Endothelial cell (in vitro differentiated cells): ENCODE measurements at regions not wholly inside any gene's neighbourhood (a gene's known extent, or its start where the extent isn't known, plus 50 kb on each side); places are given as distances from the start of the nearest gene placed in this dataset.

Source experiments
- DNase-seq: peaks from one replicate; pipeline ENCODE4 v3.0.0; 2021; ENCODE audit warnings: low spot score
- H3K27ac Mint-ChIP-seq: one replicate; pipeline ENCODE4 v1.8.0; 2021; ENCODE audit warnings: mixed read lengths, inconsistent platforms; ENCODE audit not compliant: unreplicated experiment
- H3K27me3 Mint-ChIP-seq: one replicate; pipeline ENCODE4 v1.8.0; 2021; ENCODE audit warnings: mild to moderate bottlenecking, moderate library complexity, mixed read lengths, inconsistent platforms; ENCODE audit not compliant: unreplicated experiment
- H3K36me3 Mint-ChIP-seq: one replicate; pipeline ENCODE4 v1.8.0; 2021; ENCODE audit warnings: mild to moderate bottlenecking, low read depth, mixed read lengths, inconsistent platforms; ENCODE audit not compliant: unreplicated experiment
- H3K4me1 Mint-ChIP-seq: one replicate; pipeline ENCODE4 v1.8.0; 2021; ENCODE audit warnings: mild to moderate bottlenecking, mixed read lengths, inconsistent platforms; ENCODE audit not compliant: unreplicated experiment
- H3K4me3 Mint-ChIP-seq: one replicate; pipeline ENCODE4 v1.8.0; 2021; ENCODE audit warnings: mild to moderate bottlenecking, mixed read lengths, inconsistent platforms; ENCODE audit not compliant: unreplicated experiment
- H3K9me3 Mint-ChIP-seq: one replicate; pipeline ENCODE4 v1.8.0; 2021; ENCODE audit warnings: mixed read lengths, inconsistent platforms; ENCODE audit not compliant: unreplicated experiment
- TF ChIP-seq, protein P1 (sequence below): fragments of 200-600 bp; sonication (generic); IDR thresholded peaks from one replicate; pipeline ENCODE4 v1.5.0; 2021; ENCODE audit warnings: antibody characterized with exemption; ENCODE audit not compliant: unreplicated experiment

DNA sequence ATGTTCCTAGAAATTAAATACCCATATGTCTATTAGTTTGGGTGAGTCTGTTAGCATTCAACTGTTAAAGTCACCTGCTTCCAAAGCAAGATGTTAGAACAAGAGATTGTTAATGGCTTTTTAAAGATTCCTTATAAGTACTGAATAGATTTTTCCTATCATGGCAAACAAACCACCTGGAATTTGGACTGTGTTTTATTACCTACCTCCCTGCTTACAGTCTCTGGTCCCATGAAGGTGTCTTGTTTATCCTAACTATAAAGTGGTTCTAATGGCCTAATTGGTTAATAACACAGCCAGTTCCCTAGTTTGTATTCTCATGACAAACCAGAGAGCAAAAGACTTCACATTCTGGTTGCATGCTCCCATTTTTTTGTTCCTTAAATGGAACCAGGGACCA is 149.5 kb downstream of the PPP1R2C start:
- no peaks in the 10 kb centered on the region for H3K36me3 Mint-ChIP-seq
- no peak overlapping the region for H3K4me3 Mint-ChIP-seq
- TF ChIP-seq, protein P1, sequence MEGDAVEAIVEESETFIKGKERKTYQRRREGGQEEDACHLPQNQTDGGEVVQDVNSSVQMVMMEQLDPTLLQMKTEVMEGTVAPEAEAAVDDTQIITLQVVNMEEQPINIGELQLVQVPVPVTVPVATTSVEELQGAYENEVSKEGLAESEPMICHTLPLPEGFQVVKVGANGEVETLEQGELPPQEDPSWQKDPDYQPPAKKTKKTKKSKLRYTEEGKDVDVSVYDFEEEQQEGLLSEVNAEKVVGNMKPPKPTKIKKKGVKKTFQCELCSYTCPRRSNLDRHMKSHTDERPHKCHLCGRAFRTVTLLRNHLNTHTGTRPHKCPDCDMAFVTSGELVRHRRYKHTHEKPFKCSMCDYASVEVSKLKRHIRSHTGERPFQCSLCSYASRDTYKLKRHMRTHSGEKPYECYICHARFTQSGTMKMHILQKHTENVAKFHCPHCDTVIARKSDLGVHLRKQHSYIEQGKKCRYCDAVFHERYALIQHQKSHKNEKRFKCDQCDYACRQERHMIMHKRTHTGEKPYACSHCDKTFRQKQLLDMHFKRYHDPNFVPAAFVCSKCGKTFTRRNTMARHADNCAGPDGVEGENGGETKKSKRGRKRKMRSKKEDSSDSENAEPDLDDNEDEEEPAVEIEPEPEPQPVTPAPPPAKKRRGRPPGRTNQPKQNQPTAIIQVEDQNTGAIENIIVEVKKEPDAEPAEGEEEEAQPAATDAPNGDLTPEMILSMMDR, result no peak
- H3K27ac Mint-ChIP-seq, result no peak overlapping the region
- no peaks in the 10 kb centered on the region for H3K27me3 Mint-ChIP-seq
- H3K4me1 Mint-ChIP-seq, result no peaks in the 10 kb centered on the region
- H3K9me3 Mint-ChIP-seq, result no peaks in the 10 kb centered on the region
- no peak for DNase-seq

DNA sequence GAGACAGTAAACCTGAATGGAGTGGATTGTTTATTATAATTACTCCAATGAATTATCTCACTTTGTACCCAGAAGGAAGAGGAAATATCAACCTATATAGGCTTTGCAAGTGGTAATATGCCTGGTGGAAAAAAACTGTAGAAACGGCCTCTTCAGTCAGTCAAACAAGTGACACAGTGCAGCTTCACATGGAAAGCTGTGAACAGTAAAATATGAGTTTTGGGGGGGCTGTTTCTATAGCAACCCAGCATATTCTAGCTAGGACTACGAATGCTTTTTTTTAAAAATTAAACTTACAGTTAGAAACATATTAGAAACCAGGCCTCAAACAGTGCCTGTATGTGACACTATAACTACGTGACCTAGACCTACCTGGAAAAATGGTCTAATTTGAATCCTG is 150.1 kb downstream of the PPP1R2C start:
- H3K9me3 Mint-ChIP-seq, result no peaks in the 10 kb centered on the region
- no peak overlapping the region for H3K27ac Mint-ChIP-seq
- DNase-seq, result no peak
- no peaks in the 10 kb centered on the region for H3K27me3 Mint-ChIP-seq
- TF ChIP-seq, protein P1, result no peak
- H3K4me1 Mint-ChIP-seq, result no peaks in the 10 kb centered on the region
- H3K36me3 Mint-ChIP-seq, result no peaks in the 10 kb centered on the region
- H3K4me3 Mint-ChIP-seq, result no peak overlapping the region

DNA sequence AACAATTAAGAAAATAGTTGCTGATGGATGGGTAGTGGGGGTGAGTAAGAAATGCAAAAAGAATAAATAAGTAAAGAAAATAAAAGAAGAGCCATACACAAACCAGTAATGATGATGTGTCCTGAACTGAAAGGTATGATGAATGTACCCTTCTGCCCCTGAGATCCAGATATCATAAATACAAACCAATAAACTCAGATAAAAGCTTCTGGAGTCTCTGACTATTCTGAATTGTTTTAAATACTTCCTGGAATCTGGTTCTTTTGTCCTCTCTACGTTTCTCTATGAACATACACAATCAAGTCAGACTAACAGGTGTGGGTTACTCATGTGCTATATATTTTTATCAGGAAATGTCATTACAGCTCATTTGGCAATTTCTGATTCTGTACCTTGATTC is 153.4 kb downstream of the PPP1R2C start:
- DNase-seq, result no peak
- no peaks in the 10 kb centered on the region for H3K27me3 Mint-ChIP-seq
- H3K27ac Mint-ChIP-seq, result no peak overlapping the region
- no peaks in the 10 kb centered on the region for H3K4me1 Mint-ChIP-seq
- no peaks in the 10 kb centered on the region for H3K36me3 Mint-ChIP-seq
- no peaks in the 10 kb centered on the region for H3K9me3 Mint-ChIP-seq
- no peak overlapping the region for H3K4me3 Mint-ChIP-seq
- TF ChIP-seq, protein P1, result no peak

DNA sequence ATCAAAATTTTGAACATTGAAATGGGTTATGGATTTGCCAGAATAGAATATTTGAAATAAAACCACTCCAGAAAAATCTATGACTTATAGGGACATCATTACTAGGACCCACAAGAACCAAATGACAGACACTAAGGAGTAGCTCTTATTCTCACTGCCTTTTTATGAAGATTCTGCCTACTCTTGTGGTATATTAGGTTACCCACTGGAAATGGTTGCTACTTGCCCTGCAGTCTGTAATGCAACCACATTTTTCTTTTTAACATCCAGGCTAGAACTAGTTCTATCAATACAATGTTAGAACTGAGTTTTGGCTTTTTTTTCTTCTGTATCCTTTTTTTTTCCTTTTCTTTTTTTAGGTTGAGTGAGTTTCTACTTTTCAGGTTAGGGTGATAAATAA is 158.9 kb downstream of the PPP1R2C start:
- no peaks in the 10 kb centered on the region for H3K9me3 Mint-ChIP-seq
- TF ChIP-seq, protein P1, result no peak
- no peaks in the 10 kb centered on the region for H3K4me1 Mint-ChIP-seq
- no peak overlapping the region for H3K4me3 Mint-ChIP-seq
- no peak for DNase-seq
- no peaks in the 10 kb centered on the region for H3K27me3 Mint-ChIP-seq
- H3K36me3 Mint-ChIP-seq, result no peaks in the 10 kb centered on the region
- H3K27ac Mint-ChIP-seq, result no peak overlapping the region

DNA sequence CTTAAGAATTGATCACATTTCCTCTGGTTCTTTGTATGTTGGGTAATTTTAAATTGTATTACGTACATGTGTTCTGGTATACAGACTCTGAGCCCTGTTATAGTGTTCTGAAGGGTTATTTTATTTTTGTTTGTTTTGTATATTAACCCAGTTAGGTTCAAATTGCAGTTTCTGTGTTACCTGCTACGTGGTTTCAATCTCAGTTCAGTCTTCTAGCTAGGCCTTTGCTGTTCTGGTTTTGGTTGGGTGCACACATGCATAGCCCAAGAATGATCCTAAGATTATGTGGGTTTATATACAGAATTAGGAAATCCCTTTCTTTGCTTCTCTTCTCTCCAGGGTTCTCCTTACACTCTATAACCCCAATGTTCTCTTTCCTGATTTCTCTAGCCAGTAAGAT is 161.0 kb downstream of the PPP1R2C start:
- Mint-ChIP-seq H3K4me3 (no peak overlapping the region), H3K36me3 (no peaks in the 10 kb centered on the region), H3K27me3 (peaks cover 2% of the 10 kb centered on the region), H3K9me3 (no peaks in the 10 kb centered on the region), H3K27ac (no peak overlapping the region), H3K4me1 (no peaks in the 10 kb centered on the region)
- no peak for DNase-seq
- TF ChIP-seq, protein P1, result no peak
